ENCODE measurements at regions not wholly inside any gene's neighbourhood (a gene's known extent, or its start where the extent isn't known, plus 50 kb on each side); places are given as distances from the start of the nearest gene placed in this dataset.

DNA sequence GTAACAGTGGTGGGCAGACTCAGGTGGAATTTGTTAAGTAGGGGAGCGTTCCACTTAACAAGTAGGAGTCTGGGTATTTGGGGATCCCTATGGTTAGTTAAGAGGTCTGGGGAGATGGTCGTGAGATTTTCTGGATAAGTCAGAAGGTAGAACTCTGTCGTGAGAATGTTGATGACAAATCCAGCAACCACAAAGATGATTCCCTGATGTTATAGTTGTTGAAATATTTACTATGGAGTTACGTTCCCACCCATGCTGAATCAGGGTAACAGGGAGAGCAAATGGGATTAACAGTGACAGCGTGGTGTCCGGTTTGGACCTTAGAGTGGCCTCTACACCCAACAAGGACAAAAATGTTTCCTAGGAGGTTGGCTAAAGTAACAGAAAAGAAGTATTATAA lies 110.8 kb downstream of the MFSD1 start:
- H3K4me3 ChIP-seq (ENCODE audit: control insufficient read depth, low read depth, low read length), result no peak overlapping the region
- no peak for DNase-seq (ENCODE audit: low read depth)
- TF ChIP-seq, protein P1, sequence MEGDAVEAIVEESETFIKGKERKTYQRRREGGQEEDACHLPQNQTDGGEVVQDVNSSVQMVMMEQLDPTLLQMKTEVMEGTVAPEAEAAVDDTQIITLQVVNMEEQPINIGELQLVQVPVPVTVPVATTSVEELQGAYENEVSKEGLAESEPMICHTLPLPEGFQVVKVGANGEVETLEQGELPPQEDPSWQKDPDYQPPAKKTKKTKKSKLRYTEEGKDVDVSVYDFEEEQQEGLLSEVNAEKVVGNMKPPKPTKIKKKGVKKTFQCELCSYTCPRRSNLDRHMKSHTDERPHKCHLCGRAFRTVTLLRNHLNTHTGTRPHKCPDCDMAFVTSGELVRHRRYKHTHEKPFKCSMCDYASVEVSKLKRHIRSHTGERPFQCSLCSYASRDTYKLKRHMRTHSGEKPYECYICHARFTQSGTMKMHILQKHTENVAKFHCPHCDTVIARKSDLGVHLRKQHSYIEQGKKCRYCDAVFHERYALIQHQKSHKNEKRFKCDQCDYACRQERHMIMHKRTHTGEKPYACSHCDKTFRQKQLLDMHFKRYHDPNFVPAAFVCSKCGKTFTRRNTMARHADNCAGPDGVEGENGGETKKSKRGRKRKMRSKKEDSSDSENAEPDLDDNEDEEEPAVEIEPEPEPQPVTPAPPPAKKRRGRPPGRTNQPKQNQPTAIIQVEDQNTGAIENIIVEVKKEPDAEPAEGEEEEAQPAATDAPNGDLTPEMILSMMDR (IDR thresholded peaks at IDR 0.05; ENCODE audit: control insufficient read depth, insufficient read depth, low read depth, low read length, missing control alignments), result no peak

DNA sequence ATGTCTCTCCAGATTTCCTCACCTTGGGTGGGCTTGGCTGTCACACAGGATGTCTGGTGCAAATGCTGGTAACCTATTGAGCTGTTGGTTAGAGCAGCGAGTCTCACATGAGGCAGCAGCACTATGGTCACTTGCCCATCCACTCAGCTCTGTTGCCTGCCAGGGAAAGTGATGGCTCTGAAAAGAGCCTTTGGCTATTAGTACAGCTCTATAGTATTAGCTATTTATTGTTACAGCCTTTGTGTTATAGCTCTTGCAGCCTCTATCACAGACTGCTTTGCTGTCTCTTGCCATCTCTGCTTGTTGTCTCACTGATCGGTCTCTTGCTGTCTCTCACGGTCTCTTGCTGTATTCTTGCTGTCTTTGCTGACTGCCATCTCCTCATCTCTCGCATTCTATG lies 114.3 kb downstream of the MFSD1 start:
- TF ChIP-seq, protein P1 (IDR thresholded peaks at IDR 0.05; ENCODE audit: control insufficient read depth, insufficient read depth, low read depth, low read length, missing control alignments), result no peak
- H3K4me3 ChIP-seq (ENCODE audit: control insufficient read depth, low read depth, low read length), result no peak overlapping the region
- DNase-seq (ENCODE audit: low read depth), result no peak

DNA sequence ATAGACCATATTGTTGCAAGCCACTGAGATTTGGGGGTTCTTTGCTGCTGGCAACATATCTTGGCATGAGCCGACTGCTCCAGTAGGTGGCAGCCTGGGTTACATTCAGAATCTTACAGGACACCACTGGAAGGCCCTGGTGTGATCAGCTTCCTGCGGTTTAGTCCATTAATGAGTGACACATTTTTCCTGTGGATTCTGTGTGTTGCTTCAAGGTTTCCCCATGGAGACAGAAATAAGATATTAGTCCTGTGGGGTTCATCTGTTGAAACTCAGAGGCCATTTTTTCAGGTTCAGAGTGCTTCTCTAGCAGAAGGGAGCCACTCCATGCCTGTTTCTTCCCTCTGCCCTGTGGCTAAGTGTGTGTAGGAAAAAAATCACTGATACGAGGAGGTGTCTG lies 116.2 kb downstream of the MFSD1 start:
- peak; percentile 79 for DNase-seq (ENCODE audit: low read depth)
- TF ChIP-seq, protein P1 (IDR thresholded peaks at IDR 0.05; ENCODE audit: control insufficient read depth, insufficient read depth, low read depth, low read length, missing control alignments), result peak; percentile 85
- H3K4me3 ChIP-seq (ENCODE audit: control insufficient read depth, low read depth, low read length), result no peak overlapping the region

DNA sequence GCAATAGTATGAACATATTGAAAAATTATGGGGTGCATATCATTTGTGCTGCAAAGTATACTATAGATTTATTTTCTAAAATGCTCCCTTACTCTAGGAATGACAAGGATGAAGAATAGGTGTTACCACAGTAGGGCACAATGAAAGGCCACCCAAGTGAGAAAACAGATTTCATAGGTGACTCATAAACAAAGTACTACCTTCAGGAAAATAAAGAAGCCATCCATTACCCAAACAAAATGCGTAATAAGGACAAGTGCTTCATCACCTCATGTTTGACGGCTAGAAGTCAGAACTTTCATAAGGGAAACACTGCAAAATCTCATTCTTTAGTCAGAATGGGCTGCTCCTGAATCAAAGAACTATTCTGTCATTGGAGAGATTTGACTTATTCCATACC lies 116.6 kb downstream of the MFSD1 start:
- TF ChIP-seq, protein P1 (IDR thresholded peaks at IDR 0.05; ENCODE audit: control insufficient read depth, insufficient read depth, low read depth, low read length, missing control alignments), result no peak
- no peak for DNase-seq (ENCODE audit: low read depth)
- no peak overlapping the region for H3K4me3 ChIP-seq (ENCODE audit: control insufficient read depth, low read depth, low read length)

DNA sequence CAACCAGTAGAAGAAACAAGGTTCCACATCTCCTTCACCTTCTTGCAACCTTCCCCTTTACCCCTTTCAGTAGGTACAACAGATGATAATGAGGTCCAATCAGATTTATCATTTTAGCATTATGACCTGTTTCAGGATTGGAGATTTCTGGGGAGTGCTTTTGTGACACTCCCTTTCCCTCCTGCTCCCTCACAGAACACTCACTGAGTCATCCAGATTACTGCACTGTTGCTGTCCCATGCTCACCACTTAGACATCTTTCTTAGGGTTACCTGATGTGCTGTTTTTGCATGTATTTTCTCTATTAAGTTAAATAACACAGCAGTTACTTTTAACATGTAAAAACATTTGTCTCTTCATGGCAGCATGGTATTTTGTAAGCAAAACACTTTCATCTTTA lies 118.5 kb downstream of the MFSD1 start:
- TF ChIP-seq, protein P1 (IDR thresholded peaks at IDR 0.05; ENCODE audit: control insufficient read depth, insufficient read depth, low read depth, low read length, missing control alignments), result no peak
- H3K4me3 ChIP-seq (ENCODE audit: control insufficient read depth, low read depth, low read length), result no peak overlapping the region
- DNase-seq (ENCODE audit: low read depth), result no peak

DNA sequence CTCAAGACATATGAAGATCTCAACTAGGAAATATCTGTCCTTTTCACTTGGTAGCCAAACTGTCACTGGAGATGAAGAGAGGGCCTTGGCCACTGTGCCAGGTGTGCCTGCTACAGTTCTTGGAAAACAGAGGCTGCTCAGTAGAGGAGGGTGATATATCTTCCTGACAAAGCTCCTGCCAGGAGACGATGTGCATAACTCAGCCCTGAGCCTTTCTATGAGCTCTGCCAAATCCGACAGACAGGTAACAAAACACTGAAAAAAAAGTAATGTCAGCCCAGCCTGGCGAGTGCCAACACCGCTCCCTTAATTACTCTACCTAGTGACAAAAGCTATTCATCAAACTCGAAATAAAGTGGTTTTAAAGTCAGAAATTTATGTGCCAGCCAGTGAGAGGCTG lies 123.2 kb downstream of the MFSD1 start:
- no peak for DNase-seq (ENCODE audit: low read depth)
- TF ChIP-seq, protein P1 (IDR thresholded peaks at IDR 0.05; ENCODE audit: control insufficient read depth, insufficient read depth, low read depth, low read length, missing control alignments), result no peak
- H3K4me3 ChIP-seq (ENCODE audit: control insufficient read depth, low read depth, low read length), result no peak overlapping the region
